ENCODE measurements at regions not wholly inside any gene's neighbourhood (a gene's known extent, or its start where the extent isn't known, plus 50 kb on each side); places are given as distances from the start of the nearest gene placed in this dataset.

DNA sequence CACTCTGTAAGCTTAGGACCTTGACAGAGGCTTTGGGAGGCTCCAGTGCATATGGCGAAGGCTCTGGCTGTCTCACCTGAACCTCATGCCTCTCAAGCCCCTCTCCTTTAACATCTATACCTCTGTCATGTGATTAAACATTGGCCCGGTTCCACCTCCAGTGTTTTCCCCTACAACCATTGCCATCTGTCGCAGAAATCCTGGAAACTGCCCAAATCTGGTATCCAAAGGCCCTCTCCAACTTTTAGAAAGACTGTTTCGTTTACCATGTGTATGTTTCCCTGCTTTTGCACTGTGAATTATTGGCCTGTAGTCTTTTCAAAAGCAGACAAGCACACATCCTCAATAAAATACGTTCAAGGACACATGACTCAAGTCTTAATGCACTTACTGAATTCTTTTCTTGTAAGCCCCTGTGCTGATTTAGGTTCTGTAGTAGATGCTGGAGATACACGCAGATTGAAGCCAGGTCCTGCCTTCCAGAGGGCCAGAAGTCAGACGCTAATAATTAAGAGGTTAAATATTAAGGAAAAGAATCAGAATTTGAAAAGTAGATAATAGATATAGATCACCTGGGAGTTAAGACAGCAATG, 386.4 kb upstream of the SLC14A2 start:
- TF ChIP-seq, protein P1, sequence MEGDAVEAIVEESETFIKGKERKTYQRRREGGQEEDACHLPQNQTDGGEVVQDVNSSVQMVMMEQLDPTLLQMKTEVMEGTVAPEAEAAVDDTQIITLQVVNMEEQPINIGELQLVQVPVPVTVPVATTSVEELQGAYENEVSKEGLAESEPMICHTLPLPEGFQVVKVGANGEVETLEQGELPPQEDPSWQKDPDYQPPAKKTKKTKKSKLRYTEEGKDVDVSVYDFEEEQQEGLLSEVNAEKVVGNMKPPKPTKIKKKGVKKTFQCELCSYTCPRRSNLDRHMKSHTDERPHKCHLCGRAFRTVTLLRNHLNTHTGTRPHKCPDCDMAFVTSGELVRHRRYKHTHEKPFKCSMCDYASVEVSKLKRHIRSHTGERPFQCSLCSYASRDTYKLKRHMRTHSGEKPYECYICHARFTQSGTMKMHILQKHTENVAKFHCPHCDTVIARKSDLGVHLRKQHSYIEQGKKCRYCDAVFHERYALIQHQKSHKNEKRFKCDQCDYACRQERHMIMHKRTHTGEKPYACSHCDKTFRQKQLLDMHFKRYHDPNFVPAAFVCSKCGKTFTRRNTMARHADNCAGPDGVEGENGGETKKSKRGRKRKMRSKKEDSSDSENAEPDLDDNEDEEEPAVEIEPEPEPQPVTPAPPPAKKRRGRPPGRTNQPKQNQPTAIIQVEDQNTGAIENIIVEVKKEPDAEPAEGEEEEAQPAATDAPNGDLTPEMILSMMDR (IDR thresholded peaks at IDR 0.05; ENCODE audit: low read depth, low read length), result no peak
- no peak for TF ChIP-seq POLR2A (IDR thresholded peaks at IDR 0.05; ENCODE audit: extremely low read depth, insufficient read length)
